Endothelial cell of umbilical vein (primary cell): ENCODE measurements at regions not wholly inside any gene's neighbourhood (a gene's known extent, or its start where the extent isn't known, plus 50 kb on each side); places are given as distances from the start of the nearest gene placed in this dataset.

ENCODE experiments used
- BruUV-seq: library from RNA; stranded (reverse); fragments of 400-500 nt; replicated peaks from 2 replicates; lab custom pipeline; 2021; lab: Mats Ljungman, UMichigan
- CTCF ChIA-PET: fragments of 300-600, 350-600 bp; sonication (Branson Sonifier 250); formaldehyde crosslinking; loops from one replicate; lab custom pipeline; 2021; ENCODE audit warnings: antibody characterized with exemption, inconsistent platforms; lab: Charles Lee
- POLR2A ChIA-PET: fragments of 300-600, 350-600 bp; sonication (Branson Sonifier 250); formaldehyde crosslinking; loops from one replicate; lab custom pipeline; 2021; ENCODE audit warnings: antibody characterized with exemption, inconsistent platforms; lab: Charles Lee
- DNase-seq: peaks from one replicate; pipeline ENCODE4 v3.0.0-alpha.2; 2011; ENCODE audit warnings: low read depth, low spot score
- FAIRE-seq: peaks from 2 replicates; lab custom pipeline; 2011; peaks lifted over from hg19 to GRCh38; lab: Jason Lieb, UNC
- H2AFZ ChIP-seq: 2 replicates; pipeline ENCODE4 v1.6.0; 2012; ENCODE audit warnings: low read depth, low read length, control low read depth, inconsistent platforms
- H3K27ac ChIP-seq: 2 replicates; pipeline ENCODE4 v1.5.1; 2011; ENCODE audit warnings: low read depth, mild to moderate bottlenecking, control low read depth, low read length, moderate library complexity; ENCODE audit not compliant: insufficient read depth
- H3K27me3 ChIP-seq, 2 experiments: 2 replicates each; pipeline versions ENCODE4 v1.6.0 to v1.6.1; 2011; ENCODE audit warnings: low read length in 2 of 2, mixed read lengths in 1 of 2; ENCODE audit not compliant: control insufficient read depth in 2 of 2, insufficient read depth in 2 of 2
- H3K36me3 ChIP-seq, 2 experiments: 2 replicates in 1 of 2; 3 replicates in 1 of 2; pipeline ENCODE4 v1.5.1; 2011; ENCODE audit warnings: low read length in 2 of 2, mild to moderate bottlenecking in 1 of 2, moderate library complexity in 1 of 2; ENCODE audit not compliant: control insufficient read depth in 2 of 2, insufficient read depth in 2 of 2; ENCODE audit errors: extremely low read depth in 1 of 2
- H3K4me1 ChIP-seq: 3 replicates; pipeline ENCODE4 v1.5.1; 2011; ENCODE audit warnings: mild to moderate bottlenecking, low read length; ENCODE audit not compliant: control insufficient read depth, insufficient read depth; ENCODE audit errors: extremely low read depth
- H3K4me2 ChIP-seq: 2 replicates; pipeline ENCODE4 v1.6.1; 2011; ENCODE audit warnings: low read length, control low read depth, mixed read lengths; ENCODE audit not compliant: insufficient read depth
- H3K4me3 ChIP-seq, 3 experiments: fragments of 200-600 bp in 1 of 3; sonication (generic), shearing (Covaris generic) in 1 of 3; replicated peaks in 1 of 3; 2 replicates each; pipeline ENCODE4 v1.5.1; 2011 to 2016; ENCODE audit warnings: control low read depth in 3 of 3, low read length in 3 of 3, mild to moderate bottlenecking in 2 of 3, inconsistent platforms in 1 of 3, low read depth in 1 of 3, moderate library complexity in 1 of 3; ENCODE audit not compliant: insufficient read depth in 1 of 3
- H3K79me2 ChIP-seq: 2 replicates; pipeline ENCODE4 v1.6.0; 2012; ENCODE audit warnings: low read length, inconsistent platforms; ENCODE audit not compliant: control insufficient read depth, insufficient read depth
- H3K9ac ChIP-seq: replicated peaks from 2 replicates; pipeline ENCODE3; 2011; ENCODE audit warnings: low read length, control low read depth; ENCODE audit not compliant: insufficient read depth; ENCODE audit errors: extremely low read depth
- H3K9me1 ChIP-seq: replicated peaks from 3 replicates; pipeline ENCODE4 v1.6.0; 2011; ENCODE audit warnings: mild to moderate bottlenecking, low read length; ENCODE audit not compliant: control insufficient read depth, insufficient read depth; ENCODE audit errors: extremely low read depth
- H3K9me3 ChIP-seq: replicated peaks from 2 replicates; pipeline ENCODE4 v1.5.1; 2012; ENCODE audit warnings: low read length, inconsistent platforms; ENCODE audit not compliant: control insufficient read depth, insufficient read depth
- H4K20me1 ChIP-seq: replicated peaks from 2 replicates; pipeline ENCODE3; 2011; ENCODE audit warnings: mild to moderate bottlenecking, low read length; ENCODE audit not compliant: control insufficient read depth, insufficient read depth; ENCODE audit errors: extremely low read depth
- CTCF ChIP-seq, 2 donors: IDR thresholded peaks; 1 replicate in 1 of 2; 2 replicates in 1 of 2; pipeline ENCODE4 v1.5.1; 2011; ENCODE audit warnings: low read length in 2 of 2, mild to moderate bottlenecking in 2 of 2, moderate library complexity in 2 of 2, control low read depth in 1 of 2, inconsistent platforms in 1 of 2, low read depth in 1 of 2; ENCODE audit not compliant: insufficient read depth in 1 of 2; ENCODE audit errors: extremely low read depth in 1 of 2
- EZH2 ChIP-seq: IDR thresholded peaks from 2 replicates; pipeline ENCODE4 v1.6.1; 2012; ENCODE audit warnings: borderline replicate concordance, low read depth, mild to moderate bottlenecking, moderate library complexity, low read length, inconsistent platforms; ENCODE audit not compliant: severe bottlenecking
- FOS ChIP-seq: IDR thresholded peaks from 2 replicates; pipeline ENCODE4 v1.6.1; 2011; ENCODE audit warnings: mild to moderate bottlenecking, low read length, moderate library complexity, borderline replicate concordance; ENCODE audit not compliant: insufficient read depth
- GATA2 ChIP-seq: IDR thresholded peaks from 2 replicates; pipeline ENCODE4 v1.7.0; 2011; ENCODE audit warnings: low read depth, mild to moderate bottlenecking, moderate library complexity, mixed read lengths, low read length; ENCODE audit not compliant: insufficient read length, insufficient read depth
- JUN ChIP-seq: IDR thresholded peaks from 2 replicates; pipeline ENCODE4 v1.6.1; 2011; ENCODE audit warnings: borderline replicate concordance, low read depth; ENCODE audit not compliant: insufficient read length, insufficient read depth
- MAX ChIP-seq: IDR thresholded peaks from 2 replicates; pipeline ENCODE4 v1.6.1; 2011; ENCODE audit not compliant: insufficient read depth, insufficient read length
- MYC ChIP-seq: IDR thresholded peaks from one replicate; pipeline ENCODE4 v1.6.1; 2011; ENCODE audit warnings: mild to moderate bottlenecking, low read depth, low read length
- POLR2A ChIP-seq: IDR thresholded peaks from 2 replicates; pipeline ENCODE4 v1.6.1; 2012; ENCODE audit warnings: low read depth, mild to moderate bottlenecking, control low read depth, low read length
- POLR2AphosphoS5 ChIP-seq: IDR thresholded peaks from 2 replicates; pipeline ENCODE4 v1.6.1; 2012; ENCODE audit warnings: low read depth, mild to moderate bottlenecking, control low read depth, low read length, moderate library complexity; ENCODE audit not compliant: insufficient read depth
- dilution Hi-C: fragments of 300-500 bp; cut with MboI; formaldehyde crosslinking; loops from one replicate; pipeline ENCODE4 v1.15.0; 2019; ENCODE audit warnings: low sequenced_read_pairs; ENCODE audit not compliant: extremely low pct_ligation_motif_present
- intact Hi-C: fragments of 100-400 bp; cut with micrococcal nuclease; formaldehyde crosslinking; loops from one replicate; pipeline ENCODE4 v1.10.0; 2022

GRCh38 chr7:73974101-73974947 is 53.6 kb upstream of the ELN start:
- FAIRE-seq = no peak
- Histone ChIP-seq H3K4me2 (no peak overlapping the region), H3K36me3 (no peaks in the 10 kb centered on the region), H3K27me3 (no peaks in the 10 kb centered on the region), H3K9me3 (no peaks in the 10 kb centered on the region), H3K9ac (no peak overlapping the region), H3K4me3 (no peak overlapping the region), H2AFZ (no peak overlapping the region), H4K20me1 (no peaks in the 10 kb centered on the region), H3K79me2 (no peaks in the 10 kb centered on the region), H3K9me1 (no peaks in the 10 kb centered on the region), H3K27ac (no peak overlapping the region), H3K4me1 (no peaks in the 10 kb centered on the region)
- dilution Hi-C loops (no loop called here), intact Hi-C loops (no loop called here)
- BruUV-seq = no TSS peak
- POLR2A ChIA-PET = no interaction called here
- TF ChIP-seq MYC = no peak
- TF ChIP-seq POLR2A = no peak
- TF ChIP-seq MAX = no peak
- no peak for TF ChIP-seq EZH2
- TF ChIP-seq CTCF (IDR thresholded peaks at IDR 0.05; ENCODE audit: extremely low read depth in 1 of 2, insufficient read depth in 1 of 2, low read depth in 1 of 2, low read length in 2 of 2) = no peak
- TF ChIP-seq FOS = no peak
- no peak for TF ChIP-seq JUN
- TF ChIP-seq GATA2 = no peak
- TF ChIP-seq POLR2AphosphoS5 = no peak
- CTCF ChIA-PET = interaction anchor here (0.6 to 4.5 kb wide), 2 partner anchors 53 to 183 kb away, joined by 3 to 18 read pairs; partner anchors contain the start of gene ELN
- DNase-seq = no peak
